Breast epithelium (tissue), 3 donors: ENCODE measurements at regions not wholly inside any gene's neighbourhood (a gene's known extent, or its start where the extent isn't known, plus 50 kb on each side); places are given as distances from the start of the nearest gene placed in this dataset.

Source experiments
- CTCF ChIP-seq, 3 donors: fragments of 450-650 bp; IDR thresholded peaks; one replicate each; pipeline ENCODE4 v1.5.1; 2016 to 2017; ENCODE audit warnings: antibody characterized with exemption in 3 of 3, mild to moderate bottlenecking in 3 of 3, moderate library complexity in 3 of 3
- POLR2AphosphoS5 ChIP-seq, 3 donors: sonication (generic); formaldehyde crosslinking; IDR thresholded peaks; one replicate each; pipeline ENCODE4 v1.6.1; 2017; ENCODE audit warnings: antibody characterized with exemption in 3 of 3

GRCh38 chr9:116059466-116059865 lies 94.1 kb upstream of the PAPPA start:
- TF ChIP-seq CTCF (IDR thresholded peaks at IDR 0.05) (no peak), POLR2AphosphoS5 (IDR thresholded peaks at IDR 0.05) (no peak)
